ENCODE measurements at regions not wholly inside any gene's neighbourhood (a gene's known extent, or its start where the extent isn't known, plus 50 kb on each side); places are given as distances from the start of the nearest gene placed in this dataset.

GRCh38 chr2:21466341-21466927 lies 342.7 kb downstream of the TDRD15 start:
- Histone ChIP-seq H3K9me3 (no peaks in the 10 kb centered on the region), H3K27me3 (no peaks in the 10 kb centered on the region), H3K36me3 (ENCODE audit: low read depth, missing control alignments) (no peaks in the 10 kb centered on the region), H3K4me1 (no peaks in the 10 kb centered on the region), H3K4me3 (no peak overlapping the region), H3K27ac (no peak overlapping the region)
- no peak for DNase-seq
- TF ChIP-seq CTCF (IDR thresholded peaks at IDR 0.05), result no peak
- TF ChIP-seq POLR2A (IDR thresholded peaks at IDR 0.05), result no peak
- WGBS, 2 donors, result 60 to 70% methylated on average over 1 of the region's 1 CpG
- intact Hi-C loops (cut with DNase I; ENCODE audit: low total_unique reads), result no loop called here

- DNase-seq, result no peak
- Histone ChIP-seq H3K36me3 (ENCODE audit: low read depth, missing control alignments) (no peaks in the 10 kb centered on the region), H3K4me3 (no peak overlapping the region), H3K9me3 (no peaks in the 10 kb centered on the region), H3K27ac (no peak overlapping the region), H3K4me1 (no peaks in the 10 kb centered on the region), H3K27me3 (no peaks in the 10 kb centered on the region)
- intact Hi-C loops (cut with DNase I; ENCODE audit: low total_unique reads), result no loop called here
- 73 to 83% methylated on average over 1 of the region's 1 CpG for WGBS, 2 donors
- TF ChIP-seq POLR2A (IDR thresholded peaks at IDR 0.05), result no peak
- TF ChIP-seq CTCF (IDR thresholded peaks at IDR 0.05), result no peak
Observed at GRCh38 chr2:21467280-21467818, 343.6 kb downstream of the TDRD15 start.

- H3K27me3 ChIP-seq, result no peaks in the 10 kb centered on the region
- no peaks in the 10 kb centered on the region for H3K4me1 ChIP-seq
- TF ChIP-seq POLR2A (IDR thresholded peaks at IDR 0.05), result no peak
- TF ChIP-seq CTCF (IDR thresholded peaks at IDR 0.05), result no peak
- no peak overlapping the region for H3K4me3 ChIP-seq
- H3K36me3 ChIP-seq (ENCODE audit: low read depth, missing control alignments), result no peaks in the 10 kb centered on the region
- H3K27ac ChIP-seq, result no peak overlapping the region
- no peaks in the 10 kb centered on the region for H3K9me3 ChIP-seq
- intact Hi-C loops (cut with DNase I; ENCODE audit: low total_unique reads), result no loop called here
- no peak for DNase-seq
- WGBS, 2 donors, result 79 to 91% methylated on average over 2 of the region's 2 CpGs
Observed at GRCh38 chr2:21467910-21468309, 344.1 kb downstream of the TDRD15 start.

GRCh38 chr2:21468624-21469023 lies 344.9 kb downstream of the TDRD15 start:
- H3K4me3 ChIP-seq, result no peak overlapping the region
- H3K4me1 ChIP-seq, result no peaks in the 10 kb centered on the region
- DNase-seq, result no peak
- no peaks in the 10 kb centered on the region for H3K9me3 ChIP-seq
- H3K36me3 ChIP-seq (ENCODE audit: low read depth, missing control alignments), result no peaks in the 10 kb centered on the region
- H3K27me3 ChIP-seq, result no peaks in the 10 kb centered on the region
- H3K27ac ChIP-seq, result no peak overlapping the region
- WGBS, 2 donors, result 65 to 67% methylated on average over 4 of the region's 4 CpGs
- intact Hi-C loops (cut with DNase I; ENCODE audit: low total_unique reads), result no loop called here
- TF ChIP-seq CTCF (IDR thresholded peaks at IDR 0.05), result no peak
- TF ChIP-seq POLR2A (IDR thresholded peaks at IDR 0.05), result no peak

- no peaks in the 10 kb centered on the region for H3K27me3 ChIP-seq
- no peak overlapping the region for H3K4me3 ChIP-seq
- H3K4me1 ChIP-seq, result no peaks in the 10 kb centered on the region
- no peak overlapping the region for H3K27ac ChIP-seq
- no peaks in the 10 kb centered on the region for H3K9me3 ChIP-seq
- DNase-seq, result no peak
- TF ChIP-seq CTCF (IDR thresholded peaks at IDR 0.05) (no peak), POLR2A (IDR thresholded peaks at IDR 0.05) (no peak)
- 71 to 79% methylated on average over 2 of the region's 2 CpGs for WGBS, 2 donors
- H3K36me3 ChIP-seq (ENCODE audit: low read depth, missing control alignments), result no peaks in the 10 kb centered on the region
- intact Hi-C loops (cut with DNase I; ENCODE audit: low total_unique reads), result no loop called here
Observed at GRCh38 chr2:21469158-21469557, 345.4 kb downstream of the TDRD15 start.

Measured in testis (tissue), 2 donors.